WTC11 (cell line): ENCODE measurements at regions not wholly inside any gene's neighbourhood (a gene's known extent, or its start where the extent isn't known, plus 50 kb on each side); places are given as distances from the start of the nearest gene placed in this dataset.

ENCODE experiments used
- ATAC-seq: fragments of 200-7000 bp; cut with Tn5 transposase; 2 replicates; pipeline ENCODE4 v1.10.0; 2021; ENCODE audit warnings: mild to moderate bottlenecking, moderate library complexity
- CTCF ChIA-PET: fragments of 300-600 bp; sonication (Branson Sonifier 250); formaldehyde crosslinking; loops from one replicate; lab custom pipeline; 2021; ENCODE audit warnings: antibody characterized with exemption; lab: Charles Lee
- POLR2A ChIA-PET: fragments of 350-600 bp; sonication (Branson Sonifier 250); formaldehyde crosslinking; loops from one replicate; lab custom pipeline; 2021; ENCODE audit warnings: antibody characterized with exemption; lab: Charles Lee
- DNase-seq: peaks from one replicate; pipeline ENCODE4 v3.0.0; 2021; ENCODE audit warnings: low spot score
- H3K27ac Mint-ChIP-seq: 2 replicates; pipeline ENCODE4 v1.8.0; 2021; ENCODE audit warnings: mixed read lengths
- H3K27me3 Mint-ChIP-seq: 2 replicates; pipeline ENCODE4 v1.8.0; 2021; ENCODE audit warnings: low read depth, mild to moderate bottlenecking, moderate library complexity, mixed read lengths
- H3K36me3 Mint-ChIP-seq: 2 replicates; pipeline ENCODE4 v1.8.0; 2021; ENCODE audit warnings: mixed read lengths
- H3K4me1 Mint-ChIP-seq: 2 replicates; pipeline ENCODE4 v1.8.0; 2022; ENCODE audit warnings: mixed read lengths
- H3K4me3 Mint-ChIP-seq: 2 replicates; pipeline ENCODE4 v1.8.0; 2021; ENCODE audit warnings: mild to moderate bottlenecking, moderate library complexity, mixed read lengths
- H3K9me3 Mint-ChIP-seq: 2 replicates; pipeline ENCODE4 v1.8.0; 2021; ENCODE audit warnings: mixed read lengths
- AFF4 ChIP-seq: sonication (generic); formaldehyde crosslinking; IDR thresholded peaks from 2 replicates; pipeline ENCODE4 v1.8.1; 2023; ENCODE audit warnings: mild to moderate bottlenecking, missing genetic modification reagents, borderline replicate concordance
- AR ChIP-seq: fragments of 250-450 bp; sonication (Bioruptor Pico); IDR thresholded peaks from 2 replicates; pipeline ENCODE4 v1.9.0; 2021; ENCODE audit warnings: mild to moderate bottlenecking
- E2F1 ChIP-seq: sonication (generic); formaldehyde crosslinking; IDR thresholded peaks from 2 replicates; pipeline ENCODE4 v1.8.0; 2022; ENCODE audit warnings: mild to moderate bottlenecking, missing genetic modification reagents
- E2F4 ChIP-seq: sonication (generic); formaldehyde crosslinking; IDR thresholded peaks from 2 replicates; pipeline ENCODE4 v1.8.1; 2022; ENCODE audit warnings: low read depth, mild to moderate bottlenecking, moderate library complexity, missing genetic modification reagents, borderline replicate concordance
- ELF4 ChIP-seq: sonication (generic); formaldehyde crosslinking; IDR thresholded peaks from 2 replicates; pipeline ENCODE4 v1.8.1; 2022; ENCODE audit warnings: low read depth, mild to moderate bottlenecking, moderate library complexity, missing genetic modification reagents
- FOXP1 ChIP-seq: sonication (generic); formaldehyde crosslinking; IDR thresholded peaks from 2 replicates; pipeline ENCODE4 v1.8.0; 2022; ENCODE audit warnings: missing genetic modification reagents, mild to moderate bottlenecking, moderate library complexity, borderline replicate concordance
- GABPB1 ChIP-seq: sonication (generic); formaldehyde crosslinking; IDR thresholded peaks from 2 replicates; pipeline ENCODE4 v1.8.1; 2023; ENCODE audit warnings: mild to moderate bottlenecking, missing genetic modification reagents
- MLX ChIP-seq: sonication (generic); formaldehyde crosslinking; IDR thresholded peaks from 2 replicates; pipeline ENCODE4 v1.8.1; 2023; ENCODE audit warnings: mild to moderate bottlenecking, missing genetic modification reagents, moderate library complexity
- MXD4 ChIP-seq: fragments of 250-450 bp; sonication (Bioruptor Pico); IDR thresholded peaks from 2 replicates; pipeline ENCODE4 v1.8.0; 2021; ENCODE audit warnings: mild to moderate bottlenecking, moderate library complexity, borderline replicate concordance
- MYBL2 ChIP-seq: sonication (generic); formaldehyde crosslinking; IDR thresholded peaks from 2 replicates; pipeline ENCODE4 v1.8.1; 2023; ENCODE audit warnings: mild to moderate bottlenecking, moderate library complexity, missing genetic modification reagents
- NR3C1 ChIP-seq: sonication (generic); formaldehyde crosslinking; conservative IDR thresholded peaks from 2 replicates; pipeline ENCODE4 v1.8.1; 2023; ENCODE audit warnings: low read depth, mild to moderate bottlenecking, missing genetic modification reagents
- SMAD4 ChIP-seq: sonication (generic); formaldehyde crosslinking; IDR thresholded peaks from 2 replicates; pipeline ENCODE4 v1.8.0; 2022; ENCODE audit warnings: mild to moderate bottlenecking, missing genetic modification reagents
- STAT6 ChIP-seq: sonication (generic); formaldehyde crosslinking; conservative IDR thresholded peaks from 2 replicates; pipeline ENCODE4 v1.8.1; 2023; ENCODE audit warnings: mild to moderate bottlenecking, low read depth, missing genetic modification reagents, moderate library complexity
- USF2 ChIP-seq: sonication (generic); formaldehyde crosslinking; IDR thresholded peaks from 2 replicates; pipeline ENCODE4 v1.8.1; 2023; ENCODE audit warnings: mild to moderate bottlenecking, missing genetic modification reagents, moderate library complexity
- ZMAT4 ChIP-seq: fragments of 250-450 bp; sonication (Bioruptor Pico); IDR thresholded peaks from 2 replicates; pipeline ENCODE4 v1.9.0; 2021; ENCODE audit warnings: mild to moderate bottlenecking
- ZNF121 ChIP-seq: sonication (generic); formaldehyde crosslinking; IDR thresholded peaks from 2 replicates; pipeline ENCODE4 v1.8.0; 2023; ENCODE audit warnings: missing genetic modification reagents
- ZNF423 ChIP-seq: fragments of 250-450 bp; sonication (Bioruptor Pico); IDR thresholded peaks from 2 replicates; pipeline ENCODE4 v2.1.2; 2022; ENCODE audit warnings: mild to moderate bottlenecking, moderate library complexity
- ZNF425 ChIP-seq: fragments of 250-450 bp; sonication (Bioruptor Pico); conservative IDR thresholded peaks from 2 replicates; pipeline ENCODE4 v1.9.0; 2021; ENCODE audit warnings: mild to moderate bottlenecking

GRCh38 chr1:217948741-217949140 is 317.6 kb downstream of the SPATA17 start:
- H3K4me1 Mint-ChIP-seq = peaks cover 4% of the 10 kb centered on the region; the same call in 1 of the 2 replicates
- TF ChIP-seq USF2 = no peak
- TF ChIP-seq SMAD4 = no peak
- CTCF ChIA-PET = no interaction called here
- ATAC-seq (no peak), DNase-seq (no peak)
- no peaks in the 10 kb centered on the region for H3K9me3 Mint-ChIP-seq
- no peaks in the 10 kb centered on the region for H3K27me3 Mint-ChIP-seq
- no peak overlapping the region for H3K4me3 Mint-ChIP-seq
- POLR2A ChIA-PET = no interaction called here
- H3K36me3 Mint-ChIP-seq = no peaks in the 10 kb centered on the region
- no peak overlapping the region for H3K27ac Mint-ChIP-seq

- H3K4me3 Mint-ChIP-seq = no peak overlapping the region
- peaks cover 1% of the 10 kb centered on the region; the same call in 1 of the 2 replicates for H3K9me3 Mint-ChIP-seq
- H3K4me1 Mint-ChIP-seq = peaks cover 8% of the 10 kb centered on the region; the same call in 1 of the 2 replicates
- ATAC-seq (no peak), DNase-seq (no peak)
- H3K27me3 Mint-ChIP-seq = no peaks in the 10 kb centered on the region
- CTCF ChIA-PET = no interaction called here
- no peak overlapping the region for H3K27ac Mint-ChIP-seq
- POLR2A ChIA-PET = no interaction called here
- H3K36me3 Mint-ChIP-seq = no peaks in the 10 kb centered on the region
- TF ChIP-seq ELF4 (no peak), ZMAT4 (CRISPR knock-in tag) (no peak), AR (CRISPR knock-in tag) (no peak), NR3C1 (CRISPR knock-in tag) (no peak), STAT6 (CRISPR knock-in tag) (no peak), GABPB1 (CRISPR knock-in tag) (no peak), ZNF423 (CRISPR knock-in tag) (no peak), E2F4 (CRISPR knock-in tag) (no peak), E2F1 (CRISPR knock-in tag) (no peak), FOXP1 (no peak), ZNF121 (CRISPR knock-in tag) (no peak), MLX (CRISPR knock-in tag) (no peak), ZNF425 (no peak), MXD4 (CRISPR knock-in tag) (no peak), AFF4 (CRISPR knock-in tag) (no peak), MYBL2 (CRISPR knock-in tag) (no peak)
These were observed 322.2 kb downstream of the SPATA17 start for GRCh38 chr1:217953330-217953729.
